Tibial nerve (tissue), 4 donors: ENCODE measurements at regions not wholly inside any gene's neighbourhood (a gene's known extent, or its start where the extent isn't known, plus 50 kb on each side); places are given as distances from the start of the nearest gene placed in this dataset.

ENCODE experiments used
- DNase-seq, 2 donors: peaks; one replicate each; pipeline ENCODE4 v3.0.0-alpha.2; 2019; ENCODE audit warnings: low spot score in 2 of 2
- H3K27ac ChIP-seq, 4 donors: fragments of 200-600 bp; sonication (generic) in 3 of 4; one replicate each; pipeline ENCODE4 v1.5.1; 2017 to 2019; ENCODE audit warnings: mild to moderate bottlenecking in 1 of 4
- H3K27me3 ChIP-seq, 2 donors: fragments of 200-600 bp; sonication (generic) in 1 of 2; one replicate each; pipeline versions ENCODE4 v1.5.1 to v1.6.0; 2017 to 2019
- H3K36me3 ChIP-seq, 3 donors: fragments of 200-600 bp; sonication (generic); one replicate each; pipeline ENCODE4 v1.5.1; 2018 to 2019
- H3K4me1 ChIP-seq, 4 donors: fragments of 200-600 bp; sonication (generic) in 3 of 4; one replicate each; pipeline ENCODE4 v1.5.1; 2017 to 2019
- H3K4me3 ChIP-seq, 4 donors: fragments of 200-600 bp; sonication (generic) in 3 of 4; one replicate each; pipeline ENCODE4 v1.5.1; 2017 to 2019; ENCODE audit warnings: mild to moderate bottlenecking in 1 of 4, moderate library complexity in 1 of 4
- H3K9me3 ChIP-seq, 4 donors: fragments of 200-600 bp; sonication (generic) in 3 of 4; one replicate each; pipeline ENCODE4 v1.5.1; 2017 to 2019
- CTCF ChIP-seq, 5 experiments: fragments of 200-600 bp in 3 of 5; fragments of 450-650 bp in 2 of 5; sonication (generic) in 3 of 5; IDR thresholded peaks; one replicate each; pipeline ENCODE4 v1.5.1; 2016 to 2019; ENCODE audit warnings: antibody characterized with exemption in 5 of 5, mild to moderate bottlenecking in 3 of 5, moderate library complexity in 2 of 5
- EP300 ChIP-seq, 2 donors: sonication (generic); formaldehyde crosslinking; IDR thresholded peaks; one replicate each; pipeline ENCODE4 v1.6.1; 2017; ENCODE audit warnings: antibody characterized with exemption in 2 of 2, mild to moderate bottlenecking in 1 of 2
- POLR2A ChIP-seq, 2 donors: fragments of 450-650 bp; IDR thresholded peaks; one replicate each; pipeline ENCODE4 v1.6.1; 2017; ENCODE audit warnings: antibody characterized with exemption in 2 of 2, mild to moderate bottlenecking in 2 of 2, moderate library complexity in 2 of 2
- WGBS, 2 donors: methylation state at CpG; one replicate each; pipeline ENCODE4 v1.1.5; 2018; 5-methylcytosine and 5-hydroxymethylcytosine counted together

GRCh38 chr11:23063276-23063675, 203.0 kb upstream of the CCDC179 start:
- Histone ChIP-seq H3K27ac (no peak overlapping the region), H3K4me3 (no peak overlapping the region), H3K9me3 (no peaks in the 10 kb centered on the region), H3K27me3 (no peaks in the 10 kb centered on the region), H3K36me3 (no peaks in the 10 kb centered on the region), H3K4me1 (no peaks in the 10 kb centered on the region)
- no peak for DNase-seq
- no peak for TF ChIP-seq POLR2A (IDR thresholded peaks at IDR 0.05)
- no peak for TF ChIP-seq EP300 (IDR thresholded peaks at IDR 0.05)
- no peak for TF ChIP-seq CTCF (IDR thresholded peaks at IDR 0.05)

GRCh38 chr11:23078289-23078971, 218.2 kb upstream of the CCDC179 start:
- Histone ChIP-seq H3K4me3 (no peak overlapping the region), H3K36me3 (no peaks in the 10 kb centered on the region), H3K9me3 (no peaks in the 10 kb centered on the region), H3K27me3 (no peaks in the 10 kb centered on the region), H3K4me1 (no peaks in the 10 kb centered on the region), H3K27ac (no peak overlapping the region)
- DNase-seq = no peak
- 61 to 69% methylated on average over 5 of the region's 5 CpGs for WGBS, 2 donors
- TF ChIP-seq CTCF (IDR thresholded peaks at IDR 0.05) (no peak), EP300 (IDR thresholded peaks at IDR 0.05) (no peak), POLR2A (IDR thresholded peaks at IDR 0.05) (no peak)

- Histone ChIP-seq H3K27ac (no peak overlapping the region), H3K36me3 (no peaks in the 10 kb centered on the region), H3K4me1 (no peaks in the 10 kb centered on the region), H3K9me3 (peaks cover 0 to under 1% (median 0%) of the 10 kb centered on the region in 4 donors), H3K27me3 (no peaks in the 10 kb centered on the region), H3K4me3 (no peak overlapping the region)
- 25 to 31% methylated on average over 3 of the region's 3 CpGs for WGBS, 2 donors
- TF ChIP-seq CTCF (IDR thresholded peaks at IDR 0.05) (no peak), EP300 (IDR thresholded peaks at IDR 0.05) (no peak), POLR2A (IDR thresholded peaks at IDR 0.05) (no peak)
- no peak for DNase-seq
Measured at GRCh38 chr11:23079382-23079813, 219.1 kb upstream of the CCDC179 start.

GRCh38 chr11:23087407-23087806, 227.1 kb upstream of the CCDC179 start:
- no peak for TF ChIP-seq CTCF (IDR thresholded peaks at IDR 0.05)
- WGBS, 2 donors = 76 to 91% methylated on average over 4 of the region's 4 CpGs
- Histone ChIP-seq H3K4me3 (no peak overlapping the region), H3K27ac (no peak overlapping the region), H3K27me3 (no peaks in the 10 kb centered on the region), H3K4me1 (no peaks in the 10 kb centered on the region), H3K36me3 (no peaks in the 10 kb centered on the region), H3K9me3 (peaks cover 0 to 4% (median 0%) of the 10 kb centered on the region in 4 donors)
- no peak for DNase-seq

- H3K4me1 ChIP-seq = no peaks in the 10 kb centered on the region
- TF ChIP-seq CTCF (IDR thresholded peaks at IDR 0.05) = no peak
- TF ChIP-seq EP300 (IDR thresholded peaks at IDR 0.05) = no peak
- TF ChIP-seq POLR2A (IDR thresholded peaks at IDR 0.05) = no peak
- no peak for DNase-seq
- no peaks in the 10 kb centered on the region for H3K36me3 ChIP-seq
- H3K27me3 ChIP-seq = no peaks in the 10 kb centered on the region
- no peaks in the 10 kb centered on the region for H3K9me3 ChIP-seq
- no peak overlapping the region for H3K27ac ChIP-seq
- WGBS, 2 donors = 85 to 86% methylated on average over 2 of the region's 2 CpGs
- no peak overlapping the region for H3K4me3 ChIP-seq
Measured at GRCh38 chr11:23090659-23091058, 230.4 kb upstream of the CCDC179 start.
